Hindlimb muscle (tissue), 1 donor: ENCODE measurements at regions not wholly inside any gene's neighbourhood (a gene's known extent, or its start where the extent isn't known, plus 50 kb on each side); places are given as distances from the start of the nearest gene placed in this dataset.
"Not testable (repeated sequence)": the region's sequence is repeated elsewhere in the genome, so short reads cannot be mapped to it uniquely, and the experiment has no call there.

Source experiments
- DNase-seq: peaks from one replicate; pipeline ENCODE4 v3.0.0-alpha.2; 2013

- DNase-seq = not testable (repeated sequence)
Measured at GRCh38 chr2:155880382-155880781, 452.1 kb downstream of the NR4A2 start.

- not testable (repeated sequence) for DNase-seq
Measured at GRCh38 chr2:155879900-155880299, 452.6 kb downstream of the NR4A2 start.

- no peak for DNase-seq
Measured at GRCh38 chr2:155872396-155872795, 460.1 kb downstream of the NR4A2 start.

- DNase-seq = no peak
Measured at GRCh38 chr2:155871940-155872339, 460.6 kb downstream of the NR4A2 start.

GRCh38 chr2:155867564-155867963 is 465.0 kb downstream of the NR4A2 start:
- DNase-seq = no peak

- DNase-seq = no peak
Measured at GRCh38 chr2:155866477-155866876, 466.0 kb downstream of the NR4A2 start.

- no peak for DNase-seq
Measured at GRCh38 chr2:155852156-155852555, 480.4 kb downstream of the NR4A2 start.

- DNase-seq = no peak
Measured at GRCh38 chr2:155846259-155846658, 486.3 kb downstream of the NR4A2 start.

GRCh38 chr2:155844461-155844860 is 488.1 kb downstream of the NR4A2 start:
- DNase-seq = no peak

- DNase-seq = no peak
Measured at GRCh38 chr2:155842103-155842502, 490.4 kb downstream of the NR4A2 start.

- DNase-seq = no peak
Measured at GRCh38 chr2:155841442-155841841, 491.1 kb downstream of the NR4A2 start.

GRCh38 chr2:155840661-155841060 is 491.9 kb downstream of the NR4A2 start:
- DNase-seq = no peak

- no peak for DNase-seq
Measured at GRCh38 chr2:155839991-155840390, 492.5 kb downstream of the NR4A2 start.

GRCh38 chr2:155839436-155839835 is 493.1 kb downstream of the NR4A2 start:
- no peak for DNase-seq

GRCh38 chr2:155836439-155836838 is 496.1 kb downstream of the NR4A2 start:
- no peak for DNase-seq

GRCh38 chr2:155830817-155831579 is 501.5 kb downstream of the NR4A2 start:
- no peak for DNase-seq

- DNase-seq = no peak
Measured at GRCh38 chr2:155830351-155830750, 502.2 kb downstream of the NR4A2 start.

- DNase-seq = no peak
Measured at GRCh38 chr2:155825876-155826275, 506.6 kb downstream of the NR4A2 start.

GRCh38 chr2:155815851-155816250 is 516.7 kb downstream of the NR4A2 start:
- no peak for DNase-seq

GRCh38 chr2:155815275-155815674 is 517.2 kb downstream of the NR4A2 start:
- DNase-seq = no peak

- DNase-seq = no peak
Measured at GRCh38 chr2:155810411-155810810, 522.1 kb downstream of the NR4A2 start.

- no peak for DNase-seq
Measured at GRCh38 chr2:155802888-155803287, 529.6 kb downstream of the NR4A2 start.

GRCh38 chr2:155792666-155793065 is 539.9 kb downstream of the NR4A2 start:
- DNase-seq = no peak

GRCh38 chr2:155770516-155770915 is 562.0 kb downstream of the NR4A2 start:
- DNase-seq = no peak
